GM21447 (cell line): ENCODE measurements at regions not wholly inside any gene's neighbourhood (a gene's known extent, or its start where the extent isn't known, plus 50 kb on each side); places are given as distances from the start of the nearest gene placed in this dataset.

ENCODE experiments used
- ATAC-seq: cut with Tn5 transposase; IDR thresholded peaks from one replicate; pipeline ENCODE4 v1.9.1; 2021; ENCODE audit not compliant: unreplicated experiment

- no peak for ATAC-seq
These were observed 79.0 kb upstream of the JUN start for GRCh38 chr1:58862728-58863385.

GRCh38 chr1:58864654-58865053 lies 80.8 kb upstream of the JUN start:
- no peak for ATAC-seq

GRCh38 chr1:58866578-58866977 lies 82.7 kb upstream of the JUN start:
- ATAC-seq = no peak

- ATAC-seq = no peak
These were observed 85.9 kb upstream of the JUN start for GRCh38 chr1:58869638-58870297.

GRCh38 chr1:58870298-58870676 lies 86.4 kb upstream of the JUN start:
- ATAC-seq = no peak

- ATAC-seq = no peak
These were observed 90.5 kb upstream of the JUN start for GRCh38 chr1:58874342-58874741.

- no peak for ATAC-seq
These were observed 91.2 kb upstream of the JUN start for GRCh38 chr1:58874757-58875755.

- no peak for ATAC-seq
These were observed 95.6 kb upstream of the JUN start for GRCh38 chr1:58879464-58879863.

- ATAC-seq = no peak
These were observed 96.7 kb upstream of the JUN start for GRCh38 chr1:58880592-58880991.

- ATAC-seq = no peak
These were observed 97.7 kb upstream of the JUN start for GRCh38 chr1:58881471-58881994.

GRCh38 chr1:58882322-58882948 lies 98.6 kb upstream of the JUN start:
- no peak for ATAC-seq

GRCh38 chr1:58883037-58883887 lies 99.4 kb upstream of the JUN start:
- no peak for ATAC-seq

GRCh38 chr1:58883888-58884482 lies 100.1 kb upstream of the JUN start:
- ATAC-seq = no peak

- no peak for ATAC-seq
These were observed 101.1 kb upstream of the JUN start for GRCh38 chr1:58884706-58885661.

- no peak for ATAC-seq
These were observed 102.2 kb upstream of the JUN start for GRCh38 chr1:58885998-58886397.

GRCh38 chr1:58886611-58887010 lies 102.8 kb upstream of the JUN start:
- ATAC-seq = no peak

GRCh38 chr1:58887059-58887458 lies 103.2 kb upstream of the JUN start:
- no peak for ATAC-seq

- no peak for ATAC-seq
These were observed 105.0 kb upstream of the JUN start for GRCh38 chr1:58888833-58889232.

- ATAC-seq = no peak
These were observed 106.3 kb upstream of the JUN start for GRCh38 chr1:58890113-58890512.
